ENCODE measurements at regions not wholly inside any gene's neighbourhood (a gene's known extent, or its start where the extent isn't known, plus 50 kb on each side); places are given as distances from the start of the nearest gene placed in this dataset.
"Not testable (repeated sequence)": the region's sequence is repeated elsewhere in the genome, so short reads cannot be mapped to it uniquely, and the experiment has no call there.

DNA sequence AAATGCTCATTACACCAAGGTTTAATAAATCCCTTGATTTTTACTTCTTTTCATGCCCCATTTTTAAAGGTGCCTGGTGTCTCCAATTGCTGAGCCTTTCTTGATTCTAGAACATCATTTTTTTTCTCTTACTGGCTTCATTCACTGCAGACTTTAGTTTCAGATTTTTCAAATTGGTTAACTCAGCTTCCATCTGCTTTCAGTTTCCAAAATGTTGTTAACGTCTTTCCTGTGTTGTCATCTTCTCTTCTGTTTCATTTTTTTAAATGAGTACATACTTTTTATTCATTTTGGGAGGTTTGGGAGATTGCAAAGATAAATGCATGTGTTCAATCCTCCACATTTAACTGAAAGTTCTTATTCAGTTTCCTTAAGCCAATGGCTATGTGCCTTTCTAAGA lies 126.4 kb upstream of the CCNG1 start:
- H3K4me3 ChIP-seq (ENCODE audit: low read length) = no peak overlapping the region
- H3K27ac ChIP-seq (ENCODE audit: low read length) = no peak overlapping the region
- H3K79me2 ChIP-seq (replicated peaks; ENCODE audit: insufficient read depth, low read length) = no peaks in the 10 kb centered on the region
- no peaks in the 10 kb centered on the region for H3K36me3 ChIP-seq (ENCODE audit: insufficient read depth, low read length)
- H2AFZ ChIP-seq (ENCODE audit: low read depth, low read length) = no peak overlapping the region
- H3K9me3 ChIP-seq (ENCODE audit: low read length) = no peaks in the 10 kb centered on the region
- H4K20me1 ChIP-seq (ENCODE audit: insufficient read depth) = no peaks in the 10 kb centered on the region
- TF ChIP-seq EZH2 (IDR thresholded peaks at IDR 0.05; ENCODE audit: borderline replicate concordance, insufficient read depth, low read length, poor library complexity, severe bottlenecking) (no peak), SMC3 (conservative IDR thresholded peaks at IDR 0.05; ENCODE audit: poor library complexity) (no peak), RAD21 (conservative IDR thresholded peaks at IDR 0.05) (no peak), TAF1 (IDR thresholded peaks at IDR 0.05; ENCODE audit: low read depth) (no peak), EP300 (conservative IDR thresholded peaks at IDR 0.05; ENCODE audit: poor library complexity, severe bottlenecking) (no peak), MXI1 (conservative IDR thresholded peaks at IDR 0.05; ENCODE audit: poor library complexity, severe bottlenecking) (no peak), POLR2AphosphoS5 (IDR thresholded peaks at IDR 0.05) (no peak)
- TF ChIP-seq, protein P1, sequence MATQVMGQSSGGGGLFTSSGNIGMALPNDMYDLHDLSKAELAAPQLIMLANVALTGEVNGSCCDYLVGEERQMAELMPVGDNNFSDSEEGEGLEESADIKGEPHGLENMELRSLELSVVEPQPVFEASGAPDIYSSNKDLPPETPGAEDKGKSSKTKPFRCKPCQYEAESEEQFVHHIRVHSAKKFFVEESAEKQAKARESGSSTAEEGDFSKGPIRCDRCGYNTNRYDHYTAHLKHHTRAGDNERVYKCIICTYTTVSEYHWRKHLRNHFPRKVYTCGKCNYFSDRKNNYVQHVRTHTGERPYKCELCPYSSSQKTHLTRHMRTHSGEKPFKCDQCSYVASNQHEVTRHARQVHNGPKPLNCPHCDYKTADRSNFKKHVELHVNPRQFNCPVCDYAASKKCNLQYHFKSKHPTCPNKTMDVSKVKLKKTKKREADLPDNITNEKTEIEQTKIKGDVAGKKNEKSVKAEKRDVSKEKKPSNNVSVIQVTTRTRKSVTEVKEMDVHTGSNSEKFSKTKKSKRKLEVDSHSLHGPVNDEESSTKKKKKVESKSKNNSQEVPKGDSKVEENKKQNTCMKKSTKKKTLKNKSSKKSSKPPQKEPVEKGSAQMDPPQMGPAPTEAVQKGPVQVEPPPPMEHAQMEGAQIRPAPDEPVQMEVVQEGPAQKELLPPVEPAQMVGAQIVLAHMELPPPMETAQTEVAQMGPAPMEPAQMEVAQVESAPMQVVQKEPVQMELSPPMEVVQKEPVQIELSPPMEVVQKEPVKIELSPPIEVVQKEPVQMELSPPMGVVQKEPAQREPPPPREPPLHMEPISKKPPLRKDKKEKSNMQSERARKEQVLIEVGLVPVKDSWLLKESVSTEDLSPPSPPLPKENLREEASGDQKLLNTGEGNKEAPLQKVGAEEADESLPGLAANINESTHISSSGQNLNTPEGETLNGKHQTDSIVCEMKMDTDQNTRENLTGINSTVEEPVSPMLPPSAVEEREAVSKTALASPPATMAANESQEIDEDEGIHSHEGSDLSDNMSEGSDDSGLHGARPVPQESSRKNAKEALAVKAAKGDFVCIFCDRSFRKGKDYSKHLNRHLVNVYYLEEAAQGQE (IDR thresholded peaks at IDR 0.05; ENCODE audit: borderline replicate concordance) = no peak
- TF ChIP-seq, protein P2, sequence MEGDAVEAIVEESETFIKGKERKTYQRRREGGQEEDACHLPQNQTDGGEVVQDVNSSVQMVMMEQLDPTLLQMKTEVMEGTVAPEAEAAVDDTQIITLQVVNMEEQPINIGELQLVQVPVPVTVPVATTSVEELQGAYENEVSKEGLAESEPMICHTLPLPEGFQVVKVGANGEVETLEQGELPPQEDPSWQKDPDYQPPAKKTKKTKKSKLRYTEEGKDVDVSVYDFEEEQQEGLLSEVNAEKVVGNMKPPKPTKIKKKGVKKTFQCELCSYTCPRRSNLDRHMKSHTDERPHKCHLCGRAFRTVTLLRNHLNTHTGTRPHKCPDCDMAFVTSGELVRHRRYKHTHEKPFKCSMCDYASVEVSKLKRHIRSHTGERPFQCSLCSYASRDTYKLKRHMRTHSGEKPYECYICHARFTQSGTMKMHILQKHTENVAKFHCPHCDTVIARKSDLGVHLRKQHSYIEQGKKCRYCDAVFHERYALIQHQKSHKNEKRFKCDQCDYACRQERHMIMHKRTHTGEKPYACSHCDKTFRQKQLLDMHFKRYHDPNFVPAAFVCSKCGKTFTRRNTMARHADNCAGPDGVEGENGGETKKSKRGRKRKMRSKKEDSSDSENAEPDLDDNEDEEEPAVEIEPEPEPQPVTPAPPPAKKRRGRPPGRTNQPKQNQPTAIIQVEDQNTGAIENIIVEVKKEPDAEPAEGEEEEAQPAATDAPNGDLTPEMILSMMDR (IDR thresholded peaks at IDR 0.05; ENCODE audit: poor library complexity, severe bottlenecking) = no peak
- H3K9me2 ChIP-seq (ENCODE audit: insufficient read depth, low read length) = no peaks in the 10 kb centered on the region
- no peak overlapping the region for H3K4me2 ChIP-seq (ENCODE audit: low read length)
- H3K27me3 ChIP-seq (ENCODE audit: insufficient read depth, low read depth, low read length) = no peaks in the 10 kb centered on the region
- H3K9ac ChIP-seq (ENCODE audit: low read length) = no peak overlapping the region
- H3F3A ChIP-seq (ENCODE audit: insufficient read depth, low read length, poor library complexity, severe bottlenecking) = peaks cover 3% of the 10 kb centered on the region

DNA sequence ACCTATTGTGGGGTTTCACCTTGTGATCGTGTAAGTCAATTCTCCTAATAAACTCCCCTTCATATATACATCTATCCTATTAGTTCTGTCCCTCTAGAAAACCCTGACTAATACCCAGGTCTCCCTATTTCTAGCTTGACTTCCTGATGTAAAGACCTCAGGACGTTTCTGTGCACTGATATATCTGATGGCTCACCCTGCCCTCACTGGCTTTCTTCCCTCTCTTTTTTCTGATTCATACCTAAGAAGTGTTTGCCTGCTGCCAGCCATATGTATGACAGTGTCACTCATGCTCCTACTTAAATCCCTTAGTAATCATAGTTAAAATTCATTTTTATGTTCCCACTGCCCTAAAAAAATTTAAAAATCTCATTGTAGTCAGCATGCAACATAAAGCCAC lies 124.8 kb upstream of the CCNG1 start:
- Histone ChIP-seq H3K79me2 (replicated peaks; ENCODE audit: insufficient read depth, low read length) (no peaks in the 10 kb centered on the region), H3K9me3 (ENCODE audit: low read length) (no peaks in the 10 kb centered on the region), H3K36me3 (ENCODE audit: insufficient read depth, low read length) (no peaks in the 10 kb centered on the region), H4K20me1 (ENCODE audit: insufficient read depth) (no peaks in the 10 kb centered on the region), H3K9ac (ENCODE audit: low read length) (no peak overlapping the region), H3K27me3 (ENCODE audit: insufficient read depth, low read depth, low read length) (no peaks in the 10 kb centered on the region), H3F3A (ENCODE audit: insufficient read depth, low read length, poor library complexity, severe bottlenecking) (no peaks in the 10 kb centered on the region), H2AFZ (ENCODE audit: low read depth, low read length) (no peak overlapping the region), H3K4me2 (ENCODE audit: low read length) (no peak overlapping the region), H3K27ac (ENCODE audit: low read length) (no peak overlapping the region), H3K9me2 (ENCODE audit: insufficient read depth, low read length) (no peaks in the 10 kb centered on the region), H3K4me3 (ENCODE audit: low read length) (no peak overlapping the region)
- TF ChIP-seq, protein P1 (IDR thresholded peaks at IDR 0.05; ENCODE audit: borderline replicate concordance) = no peak
- TF ChIP-seq EP300 (conservative IDR thresholded peaks at IDR 0.05; ENCODE audit: poor library complexity, severe bottlenecking) (no peak), RAD21 (conservative IDR thresholded peaks at IDR 0.05) (no peak), EZH2 (IDR thresholded peaks at IDR 0.05; ENCODE audit: borderline replicate concordance, insufficient read depth, low read length, poor library complexity, severe bottlenecking) (no peak), SMC3 (conservative IDR thresholded peaks at IDR 0.05; ENCODE audit: poor library complexity) (no peak), TAF1 (IDR thresholded peaks at IDR 0.05; ENCODE audit: low read depth) (no peak), POLR2AphosphoS5 (IDR thresholded peaks at IDR 0.05) (no peak), MXI1 (conservative IDR thresholded peaks at IDR 0.05; ENCODE audit: poor library complexity, severe bottlenecking) (no peak)
- TF ChIP-seq, protein P2 (IDR thresholded peaks at IDR 0.05; ENCODE audit: poor library complexity, severe bottlenecking) = no peak

DNA sequence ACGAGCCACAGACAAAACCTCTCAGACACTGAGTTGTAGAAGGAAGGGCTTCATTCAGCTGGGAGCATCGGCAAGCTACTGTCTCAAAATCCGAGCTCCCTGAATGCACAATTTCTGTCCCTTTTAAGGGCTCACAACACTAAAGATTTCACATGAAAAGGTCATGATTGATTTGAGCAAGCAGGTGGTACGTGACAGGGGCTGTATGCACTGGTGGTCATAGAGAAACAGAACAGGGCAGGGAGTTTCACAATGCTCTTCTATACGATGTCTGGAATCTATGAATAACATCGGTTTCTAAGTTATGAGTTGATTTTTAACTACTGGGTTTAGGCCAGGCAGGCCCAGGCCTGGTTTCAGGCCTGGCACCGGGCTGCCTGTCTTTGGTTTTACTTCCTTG lies 124.3 kb upstream of the CCNG1 start:
- not testable (repeated sequence) for H3K79me2 ChIP-seq (replicated peaks; ENCODE audit: insufficient read depth, low read length); H3K4me2 ChIP-seq (ENCODE audit: low read length); H3K9me2 ChIP-seq (ENCODE audit: insufficient read depth, low read length); H3K9ac ChIP-seq (ENCODE audit: low read length); H3F3A ChIP-seq (ENCODE audit: insufficient read depth, low read length, poor library complexity, severe bottlenecking); H3K27ac ChIP-seq (ENCODE audit: low read length); H2AFZ ChIP-seq (ENCODE audit: low read depth, low read length); H4K20me1 ChIP-seq (ENCODE audit: insufficient read depth); H3K4me3 ChIP-seq (ENCODE audit: low read length); H3K9me3 ChIP-seq (ENCODE audit: low read length); H3K36me3 ChIP-seq (ENCODE audit: insufficient read depth, low read length); H3K27me3 ChIP-seq (ENCODE audit: insufficient read depth, low read depth, low read length)

Data from neural cell (in vitro differentiated cells).